WTC11 (cell line): ENCODE measurements at regions not wholly inside any gene's neighbourhood (a gene's known extent, or its start where the extent isn't known, plus 50 kb on each side); places are given as distances from the start of the nearest gene placed in this dataset.
"Not testable (repeated sequence)": the region's sequence is repeated elsewhere in the genome, so short reads cannot be mapped to it uniquely, and the experiment has no call there.

Experiments
- ATAC-seq: fragments of 200-7000 bp; cut with Tn5 transposase; 2 replicates; pipeline ENCODE4 v1.10.0; 2021; ENCODE audit warnings: mild to moderate bottlenecking, moderate library complexity
- CTCF ChIA-PET: fragments of 300-600 bp; sonication (Branson Sonifier 250); formaldehyde crosslinking; loops from one replicate; lab custom pipeline; 2021; ENCODE audit warnings: antibody characterized with exemption; lab: Charles Lee
- POLR2A ChIA-PET: fragments of 350-600 bp; sonication (Branson Sonifier 250); formaldehyde crosslinking; loops from one replicate; lab custom pipeline; 2021; ENCODE audit warnings: antibody characterized with exemption; lab: Charles Lee
- DNase-seq: peaks from one replicate; pipeline ENCODE4 v3.0.0; 2021; ENCODE audit warnings: low spot score
- H3K27ac Mint-ChIP-seq: 2 replicates; pipeline ENCODE4 v1.8.0; 2021; ENCODE audit warnings: mixed read lengths
- H3K27me3 Mint-ChIP-seq: 2 replicates; pipeline ENCODE4 v1.8.0; 2021; ENCODE audit warnings: low read depth, mild to moderate bottlenecking, moderate library complexity, mixed read lengths
- H3K36me3 Mint-ChIP-seq: 2 replicates; pipeline ENCODE4 v1.8.0; 2021; ENCODE audit warnings: mixed read lengths
- H3K4me1 Mint-ChIP-seq: 2 replicates; pipeline ENCODE4 v1.8.0; 2022; ENCODE audit warnings: mixed read lengths
- H3K4me3 Mint-ChIP-seq: 2 replicates; pipeline ENCODE4 v1.8.0; 2021; ENCODE audit warnings: mild to moderate bottlenecking, moderate library complexity, mixed read lengths
- H3K9me3 Mint-ChIP-seq: 2 replicates; pipeline ENCODE4 v1.8.0; 2021; ENCODE audit warnings: mixed read lengths
- AFF4 ChIP-seq: sonication (generic); formaldehyde crosslinking; IDR thresholded peaks from 2 replicates; pipeline ENCODE4 v1.8.1; 2023; ENCODE audit warnings: mild to moderate bottlenecking, missing genetic modification reagents, borderline replicate concordance
- FOXK1 ChIP-seq: sonication (generic); formaldehyde crosslinking; IDR thresholded peaks from 2 replicates; pipeline ENCODE4 v1.8.0; 2022; ENCODE audit warnings: mild to moderate bottlenecking, moderate library complexity, missing genetic modification reagents
- FOXP4 ChIP-seq: sonication (generic); formaldehyde crosslinking; IDR thresholded peaks from 2 replicates; pipeline ENCODE4 v1.8.0; 2022; ENCODE audit warnings: mild to moderate bottlenecking, missing genetic modification reagents
- HMGA2 ChIP-seq: fragments of 250-450 bp; sonication (Bioruptor Pico); IDR thresholded peaks from 2 replicates; pipeline ENCODE4 v1.4.0; 2021; ENCODE audit warnings: mild to moderate bottlenecking, moderate library complexity
- HMGXB4 ChIP-seq: sonication (generic); formaldehyde crosslinking; IDR thresholded peaks from 2 replicates; pipeline ENCODE4 v1.8.1; 2023; ENCODE audit warnings: mild to moderate bottlenecking, moderate library complexity, missing genetic modification reagents
- JUN ChIP-seq: sonication (generic); formaldehyde crosslinking; IDR thresholded peaks from 2 replicates; pipeline ENCODE4 v1.8.0; 2023; ENCODE audit warnings: mild to moderate bottlenecking, missing genetic modification reagents
- MYBL2 ChIP-seq: sonication (generic); formaldehyde crosslinking; IDR thresholded peaks from 2 replicates; pipeline ENCODE4 v1.8.1; 2023; ENCODE audit warnings: mild to moderate bottlenecking, moderate library complexity, missing genetic modification reagents
- NFYB ChIP-seq: sonication (generic); formaldehyde crosslinking; conservative IDR thresholded peaks from 2 replicates; pipeline ENCODE4 v1.8.0; 2022; ENCODE audit warnings: low read depth, missing genetic modification reagents
- SMAD4 ChIP-seq: sonication (generic); formaldehyde crosslinking; IDR thresholded peaks from 2 replicates; pipeline ENCODE4 v1.8.0; 2022; ENCODE audit warnings: mild to moderate bottlenecking, missing genetic modification reagents
- TEAD4 ChIP-seq: sonication (generic); formaldehyde crosslinking; IDR thresholded peaks from 2 replicates; pipeline ENCODE4 v1.8.0; 2022; ENCODE audit warnings: mild to moderate bottlenecking, missing genetic modification reagents
- ZNF232 ChIP-seq: sonication (generic); formaldehyde crosslinking; IDR thresholded peaks from 2 replicates; pipeline ENCODE4 v1.8.0; 2022; ENCODE audit warnings: mild to moderate bottlenecking, missing genetic modification reagents
- ZNF416 ChIP-seq: fragments of 250-450 bp; sonication (Bioruptor Pico); IDR thresholded peaks from 2 replicates; pipeline ENCODE4 v1.9.0; 2021; ENCODE audit warnings: mild to moderate bottlenecking, inconsistent platforms
- ZNF423 ChIP-seq: fragments of 250-450 bp; sonication (Bioruptor Pico); IDR thresholded peaks from 2 replicates; pipeline ENCODE4 v2.1.2; 2022; ENCODE audit warnings: mild to moderate bottlenecking, moderate library complexity
- TF ChIP-seq, protein P1 (sequence below): fragments of 250-450 bp; sonication (Bioruptor Pico); IDR thresholded peaks from 2 replicates; pipeline ENCODE4 v1.9.0; 2021; ENCODE audit warnings: moderate library complexity, mild to moderate bottlenecking, inconsistent platforms, borderline replicate concordance
- TF ChIP-seq, protein P2 (sequence below): fragments of 250-450 bp; sonication (Bioruptor Pico); IDR thresholded peaks from 2 replicates; pipeline ENCODE4 v1.8.0; 2021; ENCODE audit warnings: mild to moderate bottlenecking
- TF ChIP-seq, protein P3 (sequence below): sonication (generic); formaldehyde crosslinking; conservative IDR thresholded peaks from 2 replicates; pipeline ENCODE4 v1.8.1; 2022; ENCODE audit warnings: mild to moderate bottlenecking, missing genetic modification reagents

GRCh38 chr21:23578027-23578426 is 2029.3 kb downstream of the MRPL39 start:
- no peak for TF ChIP-seq MYBL2 (CRISPR knock-in tag)
- TF ChIP-seq HMGXB4 (CRISPR knock-in tag): no peak
- TF ChIP-seq ZNF423 (CRISPR knock-in tag): no peak
- no peak for TF ChIP-seq SMAD4 (CRISPR knock-in tag)
- TF ChIP-seq, protein P1, sequence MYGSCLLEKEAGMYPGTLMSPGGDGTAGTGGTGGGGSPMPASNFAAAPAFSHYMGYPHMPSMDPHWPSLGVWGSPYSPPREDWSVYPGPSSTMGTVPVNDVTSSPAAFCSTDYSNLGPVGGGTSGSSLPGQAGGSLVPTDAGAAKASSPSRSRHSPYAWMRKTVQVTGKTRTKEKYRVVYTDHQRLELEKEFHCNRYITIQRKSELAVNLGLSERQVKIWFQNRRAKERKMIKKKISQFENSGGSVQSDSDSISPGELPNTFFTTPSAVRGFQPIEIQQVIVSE (CRISPR knock-in tag): no peak
- no peak for TF ChIP-seq AFF4
- no peak for TF ChIP-seq HMGA2
- no peak for TF ChIP-seq FOXK1 (CRISPR knock-in tag)
- no peak for TF ChIP-seq JUN (CRISPR knock-in tag)
- TF ChIP-seq, protein P2, sequence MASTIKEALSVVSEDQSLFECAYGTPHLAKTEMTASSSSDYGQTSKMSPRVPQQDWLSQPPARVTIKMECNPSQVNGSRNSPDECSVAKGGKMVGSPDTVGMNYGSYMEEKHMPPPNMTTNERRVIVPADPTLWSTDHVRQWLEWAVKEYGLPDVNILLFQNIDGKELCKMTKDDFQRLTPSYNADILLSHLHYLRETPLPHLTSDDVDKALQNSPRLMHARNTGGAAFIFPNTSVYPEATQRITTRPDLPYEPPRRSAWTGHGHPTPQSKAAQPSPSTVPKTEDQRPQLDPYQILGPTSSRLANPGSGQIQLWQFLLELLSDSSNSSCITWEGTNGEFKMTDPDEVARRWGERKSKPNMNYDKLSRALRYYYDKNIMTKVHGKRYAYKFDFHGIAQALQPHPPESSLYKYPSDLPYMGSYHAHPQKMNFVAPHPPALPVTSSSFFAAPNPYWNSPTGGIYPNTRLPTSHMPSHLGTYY (CRISPR knock-in tag): no peak
- no peak for TF ChIP-seq NFYB (CRISPR knock-in tag)
- no peak for TF ChIP-seq ZNF416 (CRISPR knock-in tag)
- TF ChIP-seq ZNF232 (CRISPR knock-in tag): no peak
- Mint-ChIP-seq H3K4me1 (no peaks in the 10 kb centered on the region), H3K27ac (no peak overlapping the region), H3K36me3 (no peaks in the 10 kb centered on the region), H3K4me3 (no peak overlapping the region), H3K9me3 (no peaks in the 10 kb centered on the region), H3K27me3 (no peaks in the 10 kb centered on the region)
- DNase-seq (no peak), ATAC-seq (no peak)
- ChIA-PET CTCF (no interaction called here), POLR2A (no interaction called here)

GRCh38 chr21:23574932-23575331 is 2032.3 kb downstream of the MRPL39 start:
- no peaks in the 10 kb centered on the region for H3K27me3 Mint-ChIP-seq
- DNase-seq: peak; percentile 52
- TF ChIP-seq TEAD4 (CRISPR knock-in tag): no peak
- TF ChIP-seq FOXP4 (CRISPR knock-in tag): peak; percentile 82; the same call in 1 of the 2 replicates
- TF ChIP-seq, protein P3, sequence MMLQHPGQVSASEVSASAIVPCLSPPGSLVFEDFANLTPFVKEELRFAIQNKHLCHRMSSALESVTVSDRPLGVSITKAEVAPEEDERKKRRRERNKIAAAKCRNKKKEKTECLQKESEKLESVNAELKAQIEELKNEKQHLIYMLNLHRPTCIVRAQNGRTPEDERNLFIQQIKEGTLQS: no peak
- ATAC-seq: peak; percentile 93
- H3K4me3 Mint-ChIP-seq: no peak overlapping the region
- H3K27ac Mint-ChIP-seq: no peak overlapping the region
- ChIA-PET POLR2A (no interaction called here), CTCF (interaction anchor here (0.5 to 2.0 kb wide), 6 partner anchors 10 to 740 kb away, joined by 3 to 9 read pairs (median 4); no protein-coding TSS in a partner anchor)
- H3K36me3 Mint-ChIP-seq: no peaks in the 10 kb centered on the region
- peaks cover 8% of the 10 kb centered on the region for H3K4me1 Mint-ChIP-seq
- H3K9me3 Mint-ChIP-seq: no peaks in the 10 kb centered on the region

DNA sequence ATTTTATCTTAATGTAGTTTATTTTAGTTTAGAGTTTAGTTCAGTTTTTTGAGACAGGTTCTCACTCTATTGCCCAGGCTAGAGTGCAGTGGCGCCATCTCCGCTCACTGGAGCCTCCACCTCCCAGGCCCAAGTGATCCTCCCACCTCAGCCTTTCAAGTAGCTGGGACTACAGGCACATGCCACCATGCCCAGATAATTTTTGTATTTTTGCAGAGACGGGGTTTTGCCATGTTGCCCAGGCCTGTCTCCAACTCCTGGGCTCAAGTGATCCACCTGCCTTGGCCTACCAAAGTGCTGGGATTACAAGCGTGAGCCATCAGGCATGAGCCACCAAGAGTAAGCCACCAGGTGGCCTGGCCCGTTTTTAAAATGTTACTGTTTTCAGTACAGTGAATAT is 2058.4 kb downstream of the MRPL39 start:
- ATAC-seq, H3K36me3 Mint-ChIP-seq, POLR2A ChIA-PET, H3K27ac Mint-ChIP-seq, H3K4me1 Mint-ChIP-seq, CTCF ChIA-PET, H3K9me3 Mint-ChIP-seq, H3K4me3 Mint-ChIP-seq, H3K27me3 Mint-ChIP-seq, DNase-seq: not testable (repeated sequence)
